ENCODE measurements at regions not wholly inside any gene's neighbourhood (a gene's known extent, or its start where the extent isn't known, plus 50 kb on each side); places are given as distances from the start of the nearest gene placed in this dataset.
"Not testable (repeated sequence)": the region's sequence is repeated elsewhere in the genome, so short reads cannot be mapped to it uniquely, and the experiment has no call there.

- Histone ChIP-seq H3K27me3 (no peaks in the 10 kb centered on the region), H3K4me3 (no peak overlapping the region), H3K9me3 (no peaks in the 10 kb centered on the region), H3K36me3 (no peaks in the 10 kb centered on the region), H3K4me1 (no peaks in the 10 kb centered on the region), H3K27ac (no peak overlapping the region)
- WGBS, 5 donors = 60 to 76% (median 74%) methylated on average over 3 of the region's 3 CpGs
- intact Hi-C loops (cut with DNase I; ENCODE audit: low total_unique reads) = no loop called here
- DNase-seq = no peak
- TF ChIP-seq POLR2A (IDR thresholded peaks at IDR 0.05) (no peak), EP300 (IDR thresholded peaks at IDR 0.05) (no peak)
Observed at GRCh38 chr7:153682628-153683027, 369.6 kb upstream of the DPP6 start.

- Histone ChIP-seq H3K9me3 (no peaks in the 10 kb centered on the region), H3K36me3 (no peaks in the 10 kb centered on the region), H3K4me1 (no peaks in the 10 kb centered on the region), H3K27me3 (no peaks in the 10 kb centered on the region), H3K27ac (no peak overlapping the region), H3K4me3 (no peak overlapping the region)
- 89 to 92% (median 91%) methylated on average over 12 of the region's 12 CpGs for WGBS, 5 donors
- no peak for DNase-seq
- intact Hi-C loops (cut with DNase I; ENCODE audit: low total_unique reads) = no loop called here
- TF ChIP-seq POLR2AphosphoS5 (IDR thresholded peaks at IDR 0.05) = no peak
- no peak for TF ChIP-seq POLR2A (IDR thresholded peaks at IDR 0.05)
- TF ChIP-seq CTCF (IDR thresholded peaks at IDR 0.05) = no peak
- no peak for TF ChIP-seq EP300 (IDR thresholded peaks at IDR 0.05)
Observed at GRCh38 chr7:153696242-153696641, 356.0 kb upstream of the DPP6 start.

- intact Hi-C loops (cut with DNase I; ENCODE audit: low total_unique reads) = no loop called here
- 75 to 84% (median 81%) methylated on average over 10 of the region's 10 CpGs for WGBS, 5 donors
- Histone ChIP-seq H3K27ac (no peak overlapping the region), H3K4me3 (no peak overlapping the region), H3K27me3 (no peaks in the 10 kb centered on the region), H3K4me1 (no peaks in the 10 kb centered on the region), H3K9me3 (no peaks in the 10 kb centered on the region), H3K36me3 (no peaks in the 10 kb centered on the region)
- TF ChIP-seq CTCF (IDR thresholded peaks at IDR 0.05) (no peak), POLR2AphosphoS5 (IDR thresholded peaks at IDR 0.05) (no peak), EP300 (IDR thresholded peaks at IDR 0.05) (no peak), POLR2A (IDR thresholded peaks at IDR 0.05) (no peak)
- DNase-seq = peak in 1 of 2 donors; percentile 24
Observed at GRCh38 chr7:153698046-153698445, 354.2 kb upstream of the DPP6 start.

GRCh38 chr7:153701678-153702077, 350.5 kb upstream of the DPP6 start:
- intact Hi-C loops (cut with DNase I; ENCODE audit: low total_unique reads) = no loop called here
- H3K36me3 ChIP-seq = no peaks in the 10 kb centered on the region
- no peaks in the 10 kb centered on the region for H3K9me3 ChIP-seq
- no peak overlapping the region for H3K27ac ChIP-seq
- no peak for DNase-seq
- no peaks in the 10 kb centered on the region for H3K27me3 ChIP-seq
- no peaks in the 10 kb centered on the region for H3K4me1 ChIP-seq
- H3K4me3 ChIP-seq = no peak overlapping the region
- TF ChIP-seq POLR2AphosphoS5 (IDR thresholded peaks at IDR 0.05) (no peak), EP300 (IDR thresholded peaks at IDR 0.05) (no peak), POLR2A (IDR thresholded peaks at IDR 0.05) (no peak), CTCF (IDR thresholded peaks at IDR 0.05) (no peak)

- H3K4me1 ChIP-seq; H3K4me3 ChIP-seq; intact Hi-C loops (cut with DNase I; ENCODE audit: low total_unique reads); H3K36me3 ChIP-seq; H3K9me3 ChIP-seq; DNase-seq; H3K27ac ChIP-seq; H3K27me3 ChIP-seq: not testable (repeated sequence)
- 43 to 65% (median 52%) methylated on average over 1 to 2 of the region's 2 CpGs; no CpG with 5 or more reads in 1 of the 5 donors for WGBS, 5 donors
Observed at GRCh38 chr7:153723892-153724291, 328.3 kb upstream of the DPP6 start.
